Right cardiac atrium (tissue), 5 donors: ENCODE measurements at regions not wholly inside any gene's neighbourhood (a gene's known extent, or its start where the extent isn't known, plus 50 kb on each side); places are given as distances from the start of the nearest gene placed in this dataset.
"Not testable (repeated sequence)": the region's sequence is repeated elsewhere in the genome, so short reads cannot be mapped to it uniquely, and the experiment has no call there.

ENCODE experiments used
- ATAC-seq, 2 donors: fragments of 200-7000 bp; cut with Tn5 transposase; one replicate each; pipeline versions ENCODE4 v1.8.0 to v1.9.1; 2020; ENCODE audit warnings: moderate library complexity in 2 of 2, mild to moderate bottlenecking in 1 of 2
- DNase-seq, 3 donors: peaks; one replicate each; pipeline ENCODE4 v3.0.0-alpha.2; 2020
- H3K27ac ChIP-seq: one replicate; pipeline ENCODE4 v1.5.1; 2013; ENCODE audit warnings: mild to moderate bottlenecking, low read length, control low read depth, moderate library complexity
- H3K27me3 ChIP-seq: one replicate; pipeline ENCODE4 v1.6.1; 2013; ENCODE audit not compliant: control insufficient read depth, insufficient read depth
- H3K4me1 ChIP-seq: one replicate; pipeline ENCODE4 v1.6.1; 2013; ENCODE audit warnings: low read length; ENCODE audit not compliant: control insufficient read depth, insufficient read depth
- H3K4me3 ChIP-seq: one replicate; pipeline ENCODE4 v1.5.1; 2013; ENCODE audit warnings: low read length, control low read depth
- H3K9me3 ChIP-seq: one replicate; pipeline ENCODE4 v1.6.1; 2013; ENCODE audit warnings: low read length; ENCODE audit not compliant: control insufficient read depth
- WGBS: extraction: QIAGEN DNeasy Blood & Tissue Kit; methylation state at CpG from one replicate; pipeline ENCODE4 v1.1.7; 2013; 5-methylcytosine and 5-hydroxymethylcytosine counted together
- intact Hi-C, 4 donors: fragments of 100-400 bp; cut with DNase I; formaldehyde crosslinking; loops; one replicate each; pipeline versions ENCODE4 v1.11.0 to v1.14.0; 2022 to 2023
- donor health status: healthy with polysubstance abuse.
- donor health status: DM: no; HTN: yes; CAD: no.
- donor health status: DM: no; HTN: no; CAD: no.
- donor health status: DM: no; HTN: yes; CAD: no; lungs with severe emphysema.
- donor health status: DM: yes; HTN: yes; CAD: no.

- ATAC-seq (no peak), DNase-seq (no peak)
- Histone ChIP-seq H3K4me3 (no peak overlapping the region), H3K4me1 (no peaks in the 10 kb centered on the region), H3K27me3 (no peaks in the 10 kb centered on the region), H3K9me3 (no peaks in the 10 kb centered on the region), H3K27ac (no peak overlapping the region)
- whole genome bisulfite sequencing: 64% methylated on average over 9 of the region's 9 CpGs
- intact Hi-C loops: no loop called here
These were observed 281.1 kb downstream of the NKX6-1 start for GRCh38 chr4:84218031-84218430.

- Histone ChIP-seq H3K9me3 (no peaks in the 10 kb centered on the region), H3K4me1 (no peaks in the 10 kb centered on the region), H3K27ac (no peak overlapping the region), H3K27me3 (no peaks in the 10 kb centered on the region), H3K4me3 (no peak overlapping the region)
- intact Hi-C loops: no loop called here
- no peak for ATAC-seq
- DNase-seq: no peak
- WGBS: 84% methylated on average over 2 of the region's 2 CpGs
These were observed 283.9 kb downstream of the NKX6-1 start for GRCh38 chr4:84215217-84215616.

- intact Hi-C loops, H3K9me3 ChIP-seq: not testable (repeated sequence)
These were observed 292.9 kb downstream of the NKX6-1 start for GRCh38 chr4:84206226-84206625.

GRCh38 chr4:84189144-84189543 is 309.9 kb downstream of the NKX6-1 start:
- intact Hi-C loops: no loop called here
- Histone ChIP-seq H3K27ac (no peak overlapping the region), H3K27me3 (no peaks in the 10 kb centered on the region), H3K9me3 (no peaks in the 10 kb centered on the region), H3K4me3 (no peak overlapping the region), H3K4me1 (no peaks in the 10 kb centered on the region)
- no peak for DNase-seq
- WGBS: 17% methylated on average over 1 of the region's 1 CpG
- no peak for ATAC-seq

More at GRCh38 chr4:84206226-84206625, 292.9 kb downstream of the NKX6-1 start:
- not testable (repeated sequence) for H3K4me3 ChIP-seq, H3K27me3 ChIP-seq, H3K4me1 ChIP-seq, ATAC-seq, DNase-seq, H3K27ac ChIP-seq
- WGBS: 89% methylated on average over 4 of the region's 4 CpGs

- H3K9me3 ChIP-seq: no peaks in the 10 kb centered on the region
- 97% methylated on average over 2 of the region's 2 CpGs for WGBS
- intact Hi-C loops: no loop called here
- H3K27me3 ChIP-seq: no peaks in the 10 kb centered on the region
- H3K27ac ChIP-seq: no peak overlapping the region
- ATAC-seq (no peak), DNase-seq (no peak)
- H3K4me1 ChIP-seq: no peaks in the 10 kb centered on the region
- H3K4me3 ChIP-seq: no peak overlapping the region
These were observed 319.7 kb downstream of the NKX6-1 start for GRCh38 chr4:84179409-84179808.

GRCh38 chr4:84177831-84178542 is 321.1 kb downstream of the NKX6-1 start:
- H3K4me3 ChIP-seq: no peak overlapping the region
- 50% methylated on average over 5 of the region's 5 CpGs for WGBS
- ATAC-seq (no peak), DNase-seq (no peak)
- H3K4me1 ChIP-seq: no peaks in the 10 kb centered on the region
- intact Hi-C loops: no loop called here
- no peak overlapping the region for H3K27ac ChIP-seq
- no peaks in the 10 kb centered on the region for H3K9me3 ChIP-seq
- no peaks in the 10 kb centered on the region for H3K27me3 ChIP-seq

GRCh38 chr4:84176016-84176415 is 323.1 kb downstream of the NKX6-1 start:
- intact Hi-C loops: no loop called here
- Histone ChIP-seq H3K9me3 (no peaks in the 10 kb centered on the region), H3K27ac (no peak overlapping the region)

GRCh38 chr4:84171871-84172270 is 327.2 kb downstream of the NKX6-1 start:
- ATAC-seq (no peak), DNase-seq (no peak)
- Histone ChIP-seq H3K4me1 (no peaks in the 10 kb centered on the region), H3K27me3 (no peaks in the 10 kb centered on the region), H3K27ac (no peak overlapping the region), H3K9me3 (no peaks in the 10 kb centered on the region), H3K4me3 (no peak overlapping the region)
- 85% methylated on average over 1 of the region's 1 CpG for WGBS
- intact Hi-C loops: no loop called here

More at GRCh38 chr4:84176016-84176415, 323.1 kb downstream of the NKX6-1 start:
- Histone ChIP-seq H3K4me1 (no peaks in the 10 kb centered on the region), H3K27me3 (no peaks in the 10 kb centered on the region), H3K4me3 (no peak overlapping the region)
- DNase-seq (no peak), ATAC-seq (no peak)
- WGBS: 57% methylated on average over 1 of the region's 1 CpG

- no peaks in the 10 kb centered on the region for H3K4me1 ChIP-seq
- H3K4me3 ChIP-seq: no peak overlapping the region
- no peaks in the 10 kb centered on the region for H3K9me3 ChIP-seq
- intact Hi-C loops: no loop called here
- WGBS: 35% methylated on average over 4 of the region's 4 CpGs
- H3K27ac ChIP-seq: no peak overlapping the region
- DNase-seq (no peak), ATAC-seq (no peak)
- no peaks in the 10 kb centered on the region for H3K27me3 ChIP-seq
These were observed 331.5 kb downstream of the NKX6-1 start for GRCh38 chr4:84167564-84167963.

GRCh38 chr4:84167093-84167492 is 332.0 kb downstream of the NKX6-1 start:
- intact Hi-C loops: no loop called here
- no peak for DNase-seq
- no peaks in the 10 kb centered on the region for H3K27me3 ChIP-seq

GRCh38 chr4:84166486-84166885 is 332.6 kb downstream of the NKX6-1 start:
- H3K27ac ChIP-seq: no peak overlapping the region
- no peaks in the 10 kb centered on the region for H3K9me3 ChIP-seq
- 95% methylated on average over 1 of the region's 1 CpG for WGBS
- ATAC-seq (no peak), DNase-seq (no peak)
- no peaks in the 10 kb centered on the region for H3K4me1 ChIP-seq
- H3K27me3 ChIP-seq: no peaks in the 10 kb centered on the region
- intact Hi-C loops: no loop called here
- no peak overlapping the region for H3K4me3 ChIP-seq

More at GRCh38 chr4:84167093-84167492, 332.0 kb downstream of the NKX6-1 start:
- Histone ChIP-seq H3K9me3 (no peaks in the 10 kb centered on the region), H3K27ac (no peak overlapping the region), H3K4me1 (no peaks in the 10 kb centered on the region), H3K4me3 (no peak overlapping the region)
- ATAC-seq: no peak

GRCh38 chr4:84164201-84164600 is 334.9 kb downstream of the NKX6-1 start:
- WGBS: 88% methylated on average over 4 of the region's 4 CpGs
- intact Hi-C loops: no loop called here
- Histone ChIP-seq H3K4me3 (no peak overlapping the region), H3K4me1 (no peaks in the 10 kb centered on the region), H3K27me3 (no peaks in the 10 kb centered on the region), H3K27ac (no peak overlapping the region), H3K9me3 (no peaks in the 10 kb centered on the region)
- DNase-seq (no peak), ATAC-seq (no peak)
